Hepatocyte (in vitro differentiated cells): ENCODE measurements at regions not wholly inside any gene's neighbourhood (a gene's known extent, or its start where the extent isn't known, plus 50 kb on each side); places are given as distances from the start of the nearest gene placed in this dataset.

Experiments used
- DNase-seq: peaks from one replicate; pipeline ENCODE4 v3.0.0-alpha.2; 2016; ENCODE audit warnings: low spot score
- H2AFZ ChIP-seq: fragments of 200-600 bp; sonication (generic); 2 replicates; pipeline ENCODE4 v1.6.0; 2016; ENCODE audit warnings: antibody characterized with exemption, mild to moderate bottlenecking
- H3K27ac ChIP-seq: fragments of 200-600 bp; sonication (generic); 2 replicates; pipeline ENCODE4 v1.5.1; 2016; ENCODE audit warnings: mild to moderate bottlenecking
- H3K27me3 ChIP-seq: fragments of 200-600 bp; sonication (generic); 2 replicates; pipeline ENCODE4 v1.6.1; 2016
- H3K36me3 ChIP-seq: fragments of 200-600 bp; sonication (generic); replicated peaks from 2 replicates; pipeline ENCODE4 v1.5.1; 2016; ENCODE audit warnings: low read depth; ENCODE audit not compliant: insufficient read depth
- H3K4me1 ChIP-seq: fragments of 200-600 bp; sonication (generic); 2 replicates; pipeline ENCODE4 v1.5.1; 2016; ENCODE audit warnings: mild to moderate bottlenecking, moderate library complexity; ENCODE audit not compliant: insufficient read depth
- H3K4me2 ChIP-seq: fragments of 200-600 bp; sonication (generic); 2 replicates; pipeline ENCODE4 v1.6.0; 2016
- H3K4me3 ChIP-seq: fragments of 200-600 bp; sonication (generic); 2 replicates; pipeline ENCODE4 v1.5.1; 2016; ENCODE audit warnings: mild to moderate bottlenecking
- H3K79me2 ChIP-seq: fragments of 200-600 bp; sonication (generic); 2 replicates; pipeline ENCODE4 v1.6.0; 2017; ENCODE audit warnings: mild to moderate bottlenecking
- H3K9me2 ChIP-seq: fragments of 200-600 bp; sonication (generic); replicated peaks from 2 replicates; pipeline ENCODE4 v1.6.0; 2017; ENCODE audit warnings: mild to moderate bottlenecking; ENCODE audit not compliant: insufficient read depth
- H3K9me3 ChIP-seq: fragments of 200-600 bp; sonication (generic); 2 replicates; pipeline ENCODE4 v1.5.1; 2016; ENCODE audit warnings: low read depth, mild to moderate bottlenecking
- H4K20me1 ChIP-seq: fragments of 200-600 bp; sonication (generic); 2 replicates; pipeline ENCODE4 v1.6.0; 2016; ENCODE audit warnings: mild to moderate bottlenecking; ENCODE audit not compliant: insufficient read depth, poor library complexity, severe bottlenecking
- CTCF ChIP-seq: fragments of 200-600 bp; sonication (generic); IDR thresholded peaks from 2 replicates; pipeline ENCODE4 v1.5.1; 2016; ENCODE audit warnings: antibody characterized with exemption, mild to moderate bottlenecking; ENCODE audit not compliant: poor library complexity
- EZH2 ChIP-seq: fragments of 200-600 bp; sonication (generic); IDR thresholded peaks from 2 replicates; pipeline ENCODE4 v1.6.1; 2016; ENCODE audit warnings: antibody characterized with exemption, mild to moderate bottlenecking, borderline replicate concordance
- EZH2phosphoT487 ChIP-seq: fragments of 200-600 bp; sonication (generic); IDR thresholded peaks from one replicate; pipeline ENCODE4 v1.6.1; 2018; ENCODE audit warnings: antibody characterized with exemption, mild to moderate bottlenecking, low read depth, moderate library complexity; ENCODE audit not compliant: unreplicated experiment, severe bottlenecking
- WGBS: methylation state at CpG from one replicate; pipeline ENCODE4 v1.1.6; 2016; ENCODE audit warnings: low lambda C conversion rate; ENCODE audit errors: missing lambda C conversion rate; 5-methylcytosine and 5-hydroxymethylcytosine counted together

GRCh38 chr7:134391223-134391622 lies 67.7 kb downstream of the AKR1B1 start:
- DNase-seq: no peak
- no peaks in the 10 kb centered on the region for H3K36me3 ChIP-seq

GRCh38 chr7:134388336-134389019 lies 70.4 kb downstream of the AKR1B1 start:
- Histone ChIP-seq H2AFZ (no peak overlapping the region), H3K27me3 (no peaks in the 10 kb centered on the region), H3K9me3 (no peaks in the 10 kb centered on the region), H3K9me2 (no peaks in the 10 kb centered on the region), H3K4me3 (no peak overlapping the region), H3K36me3 (no peaks in the 10 kb centered on the region), H3K79me2 (no peaks in the 10 kb centered on the region), H3K4me2 (no peak overlapping the region), H4K20me1 (no peaks in the 10 kb centered on the region), H3K4me1 (no peaks in the 10 kb centered on the region), H3K27ac (no peak overlapping the region)
- WGBS: 83% methylated on average over 6 of the region's 6 CpGs
- TF ChIP-seq EZH2phosphoT487 (no peak), EZH2 (no peak)
- no peak for DNase-seq

More at GRCh38 chr7:134391223-134391622, 67.7 kb downstream of the AKR1B1 start:
- Histone ChIP-seq H3K9me2 (no peaks in the 10 kb centered on the region), H3K27ac (no peak overlapping the region), H2AFZ (no peak overlapping the region), H4K20me1 (no peaks in the 10 kb centered on the region), H3K9me3 (no peaks in the 10 kb centered on the region), H3K4me1 (no peaks in the 10 kb centered on the region), H3K79me2 (no peaks in the 10 kb centered on the region), H3K27me3 (no peaks in the 10 kb centered on the region), H3K4me2 (no peak overlapping the region), H3K4me3 (no peak overlapping the region)
- WGBS: 93% methylated on average over 7 of the region's 7 CpGs
- TF ChIP-seq EZH2 (no peak), EZH2phosphoT487 (no peak), CTCF (no peak)

- H2AFZ ChIP-seq: no peak overlapping the region
- H3K9me3 ChIP-seq: no peaks in the 10 kb centered on the region
- no peaks in the 10 kb centered on the region for H3K79me2 ChIP-seq
- TF ChIP-seq EZH2 (no peak), CTCF (no peak), EZH2phosphoT487 (no peak)
- H4K20me1 ChIP-seq: no peaks in the 10 kb centered on the region
- H3K4me1 ChIP-seq: peaks cover 11% of the 10 kb centered on the region
- DNase-seq: no peak
- 98% methylated on average over 7 of the region's 7 CpGs for WGBS
- no peak overlapping the region for H3K4me2 ChIP-seq
- no peak overlapping the region for H3K4me3 ChIP-seq
- no peak overlapping the region for H3K27ac ChIP-seq
- no peaks in the 10 kb centered on the region for H3K27me3 ChIP-seq
- H3K9me2 ChIP-seq: no peaks in the 10 kb centered on the region
- H3K36me3 ChIP-seq: no peaks in the 10 kb centered on the region
Observed at GRCh38 chr7:134378562-134378961, 61.8 kb upstream of the SLC35B4 start.

DNA sequence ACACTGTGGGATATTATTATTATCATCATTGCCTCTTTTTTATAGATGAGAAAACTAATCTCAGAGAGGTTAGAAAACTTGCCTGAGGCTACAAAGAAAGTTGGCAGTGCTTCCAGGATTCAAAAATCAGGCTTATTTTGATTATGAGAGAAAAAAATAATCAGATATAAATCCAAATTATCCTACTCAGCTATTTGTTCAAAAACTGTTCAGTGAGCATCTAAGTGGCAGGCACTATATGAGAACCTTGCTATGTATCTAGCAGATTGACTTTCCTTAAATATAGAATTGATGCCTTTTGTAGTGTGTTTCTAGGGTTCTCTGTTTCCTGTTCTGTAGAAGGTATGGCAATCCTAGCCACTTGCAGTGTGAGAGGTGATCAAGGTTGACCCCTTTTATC lies 60.0 kb upstream of the SLC35B4 start:
- Histone ChIP-seq H3K79me2 (no peaks in the 10 kb centered on the region), H3K27ac (no peak overlapping the region), H3K4me2 (no peak overlapping the region), H3K36me3 (no peaks in the 10 kb centered on the region), H3K4me1 (peaks cover 11% of the 10 kb centered on the region), H2AFZ (no peak overlapping the region), H3K9me2 (no peaks in the 10 kb centered on the region), H4K20me1 (no peaks in the 10 kb centered on the region), H3K27me3 (no peaks in the 10 kb centered on the region), H3K9me3 (no peaks in the 10 kb centered on the region), H3K4me3 (no peak overlapping the region)
- TF ChIP-seq CTCF (no peak), EZH2 (no peak), EZH2phosphoT487 (no peak)
- DNase-seq: no peak
